ENCODE measurements at regions not wholly inside any gene's neighbourhood (a gene's known extent, or its start where the extent isn't known, plus 50 kb on each side); places are given as distances from the start of the nearest gene placed in this dataset.

DNA sequence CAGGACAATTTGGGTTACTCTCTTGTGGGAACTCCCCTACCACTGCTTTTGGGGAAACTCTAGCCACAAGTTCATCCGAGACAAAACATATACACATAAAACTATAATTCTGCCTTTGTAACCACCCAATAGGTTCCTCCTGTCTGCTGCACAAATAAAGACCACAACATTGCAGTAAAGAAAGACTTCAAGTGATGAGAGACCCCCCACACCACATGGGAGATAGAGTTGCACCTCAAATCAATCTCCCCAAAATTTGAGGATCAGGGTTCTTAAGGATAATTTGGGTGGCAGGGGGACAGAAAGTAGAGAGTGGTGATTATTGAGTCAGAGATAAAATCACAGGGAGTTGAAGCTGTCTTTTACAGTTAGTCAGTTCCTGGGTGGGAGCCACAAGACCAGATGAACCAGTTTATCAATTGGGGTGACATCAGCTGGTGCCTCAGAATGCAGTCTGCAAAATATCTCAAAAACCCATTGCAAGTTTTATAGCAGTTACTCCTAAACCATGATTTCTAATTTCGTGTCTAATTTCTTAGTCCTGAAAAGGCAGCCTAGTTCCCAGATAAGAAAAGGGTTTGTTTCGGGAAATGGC is 1348.5 kb downstream of the PCDH9 start:
- no peak overlapping the region for H3K27ac ChIP-seq
- H3K9me3 ChIP-seq = no peaks in the 10 kb centered on the region
- no peaks in the 10 kb centered on the region for H3K27me3 ChIP-seq (ENCODE audit: insufficient read depth in 3 of 3, low read length in 2 of 3)
- no peak overlapping the region for H3K4me3 ChIP-seq
- DNase-seq = no peak
- intact Hi-C loops (cut with DNase I) = no loop called here
- WGBS, 3 donors = 86 to 93% (median 88%) methylated on average over 3 of the region's 3 CpGs
- H3K36me3 ChIP-seq (ENCODE audit: insufficient read depth in 1 of 2, low read depth in 1 of 2) = no peaks in the 10 kb centered on the region
- ATAC-seq = no peak
- TF ChIP-seq, protein P1, sequence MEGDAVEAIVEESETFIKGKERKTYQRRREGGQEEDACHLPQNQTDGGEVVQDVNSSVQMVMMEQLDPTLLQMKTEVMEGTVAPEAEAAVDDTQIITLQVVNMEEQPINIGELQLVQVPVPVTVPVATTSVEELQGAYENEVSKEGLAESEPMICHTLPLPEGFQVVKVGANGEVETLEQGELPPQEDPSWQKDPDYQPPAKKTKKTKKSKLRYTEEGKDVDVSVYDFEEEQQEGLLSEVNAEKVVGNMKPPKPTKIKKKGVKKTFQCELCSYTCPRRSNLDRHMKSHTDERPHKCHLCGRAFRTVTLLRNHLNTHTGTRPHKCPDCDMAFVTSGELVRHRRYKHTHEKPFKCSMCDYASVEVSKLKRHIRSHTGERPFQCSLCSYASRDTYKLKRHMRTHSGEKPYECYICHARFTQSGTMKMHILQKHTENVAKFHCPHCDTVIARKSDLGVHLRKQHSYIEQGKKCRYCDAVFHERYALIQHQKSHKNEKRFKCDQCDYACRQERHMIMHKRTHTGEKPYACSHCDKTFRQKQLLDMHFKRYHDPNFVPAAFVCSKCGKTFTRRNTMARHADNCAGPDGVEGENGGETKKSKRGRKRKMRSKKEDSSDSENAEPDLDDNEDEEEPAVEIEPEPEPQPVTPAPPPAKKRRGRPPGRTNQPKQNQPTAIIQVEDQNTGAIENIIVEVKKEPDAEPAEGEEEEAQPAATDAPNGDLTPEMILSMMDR (IDR thresholded peaks at IDR 0.05) = no peak
- H3K4me1 ChIP-seq = no peaks in the 10 kb centered on the region

DNA sequence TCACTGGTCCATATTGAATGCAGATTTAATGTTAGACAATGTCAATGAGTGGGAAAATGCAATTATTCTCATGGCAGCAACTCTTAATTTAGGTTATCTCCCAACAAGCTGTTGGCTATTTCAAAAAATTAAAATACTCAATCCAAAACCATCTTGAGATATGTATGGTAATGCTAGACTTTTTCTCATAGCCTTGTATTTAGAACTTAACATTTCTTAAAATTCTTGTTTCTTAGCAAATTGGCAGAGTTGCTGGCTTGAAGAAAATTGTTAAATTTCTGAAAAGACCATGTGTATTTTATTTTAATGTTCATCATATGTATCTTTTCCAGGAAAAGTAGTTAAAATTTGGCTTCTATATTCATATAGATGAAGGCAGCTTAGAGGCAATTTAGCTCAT is 1355.1 kb downstream of the PCDH9 start:
- no peak overlapping the region for H3K27ac ChIP-seq
- no peaks in the 10 kb centered on the region for H3K9me3 ChIP-seq
- H3K36me3 ChIP-seq (ENCODE audit: insufficient read depth in 1 of 2, low read depth in 1 of 2) = no peaks in the 10 kb centered on the region
- no peak overlapping the region for H3K4me3 ChIP-seq
- TF ChIP-seq, protein P1 (IDR thresholded peaks at IDR 0.05) = no peak
- H3K4me1 ChIP-seq = no peaks in the 10 kb centered on the region
- DNase-seq (no peak), ATAC-seq (no peak)
- no peaks in the 10 kb centered on the region for H3K27me3 ChIP-seq (ENCODE audit: insufficient read depth in 3 of 3, low read length in 2 of 3)
- intact Hi-C loops (cut with DNase I) = no loop called here

DNA sequence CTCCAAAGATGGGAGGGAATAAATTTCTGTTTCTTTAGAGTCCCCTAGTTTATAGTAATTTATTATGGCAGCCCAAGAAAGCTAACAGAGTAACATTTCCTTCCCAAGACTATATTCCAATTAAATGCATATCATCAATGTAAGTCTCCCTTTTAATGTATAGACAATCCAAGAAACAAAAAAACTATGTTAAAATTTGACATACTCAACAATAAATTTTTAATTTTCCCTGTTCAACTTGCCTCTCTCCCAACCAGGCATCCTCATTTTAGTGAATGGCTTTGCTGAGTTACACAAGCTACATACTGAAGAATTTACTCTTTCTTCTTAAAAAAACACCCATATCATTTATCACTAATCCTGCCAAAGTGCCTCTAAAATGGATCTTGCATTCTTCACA is 1357.7 kb downstream of the PCDH9 start:
- no peak overlapping the region for H3K4me3 ChIP-seq
- no peaks in the 10 kb centered on the region for H3K9me3 ChIP-seq
- no peak overlapping the region for H3K27ac ChIP-seq
- no peaks in the 10 kb centered on the region for H3K27me3 ChIP-seq (ENCODE audit: insufficient read depth in 3 of 3, low read length in 2 of 3)
- ATAC-seq (no peak), DNase-seq (no peak)
- no peaks in the 10 kb centered on the region for H3K4me1 ChIP-seq
- intact Hi-C loops (cut with DNase I) = no loop called here
- H3K36me3 ChIP-seq (ENCODE audit: insufficient read depth in 1 of 2, low read depth in 1 of 2) = no peaks in the 10 kb centered on the region
- TF ChIP-seq, protein P1 (IDR thresholded peaks at IDR 0.05) = no peak

DNA sequence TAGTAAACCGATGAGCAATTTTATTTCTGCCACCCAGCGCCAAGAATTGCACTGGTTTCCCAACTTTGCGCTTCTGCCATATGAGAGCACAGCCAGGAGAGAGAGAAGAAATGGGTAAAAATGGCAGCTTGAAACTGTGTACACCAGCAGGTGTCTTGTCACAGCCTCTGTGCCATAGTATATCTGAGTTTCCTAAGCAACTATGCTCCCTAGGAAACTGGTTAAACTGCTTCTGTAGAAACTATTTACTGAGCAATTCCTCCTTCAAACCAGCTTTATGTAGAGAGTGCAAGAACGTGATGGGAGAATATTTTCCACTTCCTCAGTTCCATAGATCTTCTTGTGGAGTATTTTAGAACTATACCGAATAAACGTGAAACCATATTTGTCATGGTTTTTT is 1361.3 kb downstream of the PCDH9 start:
- no peaks in the 10 kb centered on the region for H3K36me3 ChIP-seq (ENCODE audit: insufficient read depth in 1 of 2, low read depth in 1 of 2)
- TF ChIP-seq, protein P1 (IDR thresholded peaks at IDR 0.05) = no peak
- no peak overlapping the region for H3K4me3 ChIP-seq
- H3K9me3 ChIP-seq = no peaks in the 10 kb centered on the region
- no peak for ATAC-seq
- 50 to 58% (median 53%) methylated on average over 6 of the region's 6 CpGs for WGBS, 3 donors
- H3K4me1 ChIP-seq = no peaks in the 10 kb centered on the region
- no peaks in the 10 kb centered on the region for H3K27me3 ChIP-seq (ENCODE audit: insufficient read depth in 3 of 3, low read length in 2 of 3)
- DNase-seq = no peak
- intact Hi-C loops (cut with DNase I) = no loop called here
- no peak overlapping the region for H3K27ac ChIP-seq

DNA sequence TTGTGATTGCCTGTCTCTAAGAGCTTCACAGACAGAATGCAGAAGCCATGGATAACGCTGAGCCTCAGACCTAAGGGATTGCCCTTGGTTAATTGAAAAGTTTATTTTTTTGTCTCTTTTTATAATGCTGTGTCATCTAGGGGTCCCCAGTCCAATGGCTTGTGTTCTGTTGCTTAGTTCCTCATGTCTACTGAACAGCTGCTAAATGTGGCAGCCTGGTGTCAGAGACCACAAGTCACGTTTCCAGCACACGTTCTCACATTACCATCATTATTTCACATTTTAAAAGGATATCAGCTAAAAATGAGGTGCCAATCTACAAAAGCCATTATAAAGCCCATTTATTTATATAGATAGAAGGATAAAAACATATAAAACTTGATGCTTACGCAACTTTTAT is 1362.0 kb downstream of the PCDH9 start:
- Histone ChIP-seq H3K4me1 (no peaks in the 10 kb centered on the region), H3K9me3 (no peaks in the 10 kb centered on the region), H3K27ac (no peak overlapping the region), H3K27me3 (ENCODE audit: insufficient read depth in 3 of 3, low read length in 2 of 3) (no peaks in the 10 kb centered on the region), H3K4me3 (no peak overlapping the region), H3K36me3 (ENCODE audit: insufficient read depth in 1 of 2, low read depth in 1 of 2) (no peaks in the 10 kb centered on the region)
- DNase-seq (no peak), ATAC-seq (no peak)
- TF ChIP-seq, protein P1 (IDR thresholded peaks at IDR 0.05) = no peak
- intact Hi-C loops (cut with DNase I) = no loop called here
- WGBS, 3 donors = 47 to 55% (median 50%) methylated on average over 4 of the region's 4 CpGs

Data from psoas muscle (tissue), 7 donors.